ENCODE measurements at regions not wholly inside any gene's neighbourhood (a gene's known extent, or its start where the extent isn't known, plus 50 kb on each side); places are given as distances from the start of the nearest gene placed in this dataset.

DNA sequence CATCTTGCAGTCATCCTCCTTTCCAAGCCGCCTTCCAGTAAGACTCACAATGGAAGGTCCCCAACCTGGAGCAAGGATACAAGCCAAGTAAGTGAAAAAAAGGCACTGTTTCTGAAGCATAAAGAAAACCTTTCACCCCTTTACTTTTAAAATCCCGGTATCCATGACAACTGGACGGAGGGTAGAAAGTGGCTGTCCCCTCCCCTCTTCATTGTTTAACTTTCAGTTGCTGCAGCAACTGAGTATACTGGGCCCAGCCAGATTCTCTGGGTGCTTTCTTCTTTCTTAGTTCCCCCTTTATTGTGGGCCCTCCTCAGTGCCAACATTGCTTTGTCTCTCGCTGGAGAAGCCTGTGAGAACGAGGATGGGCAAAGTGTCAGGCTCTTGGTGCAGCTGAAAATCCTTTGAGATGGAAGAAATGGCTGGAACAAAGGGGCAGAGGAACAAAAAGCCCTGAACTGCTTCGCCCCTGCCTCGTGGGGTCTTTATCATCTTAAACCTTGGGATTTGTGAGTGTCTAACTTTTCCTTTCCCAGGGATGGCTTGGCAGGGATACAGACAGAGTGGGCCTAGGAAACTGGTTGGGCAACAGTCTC lies 224.0 kb upstream of the RGMA start:
- Histone ChIP-seq H2BK15ac (ENCODE audit: low read depth, low read length) (no peak overlapping the region), H3K4me3 (ENCODE audit: insufficient read depth, low read depth, low read length) (no peak overlapping the region), H4K8ac (ENCODE audit: low read depth in 2 of 2, low read length in 2 of 2) (no peak overlapping the region), H3K27me3 (ENCODE audit: control insufficient read depth, insufficient read depth, low read length) (no peaks in the 10 kb centered on the region), H3K9me3 (ENCODE audit: control insufficient read depth, insufficient read depth, low read length) (peaks cover 29% of the 10 kb centered on the region), H2AK9ac (replicated peaks; ENCODE audit: low read depth, low read length, poor library complexity) (no peak overlapping the region), H2AFZ (replicated peaks; ENCODE audit: low read length, poor library complexity) (no peak overlapping the region), H2AK5ac (ENCODE audit: low read depth, low read length) (no peak overlapping the region), H3K18ac (ENCODE audit: low read depth, low read length) (no peak overlapping the region), H3K36me3 (ENCODE audit: control insufficient read depth, insufficient read depth, low read length) (no peaks in the 10 kb centered on the region), H4K91ac (ENCODE audit: insufficient read depth, low read depth, low read length) (no peak overlapping the region), H4K5ac (ENCODE audit: low read depth, low read length) (no peak overlapping the region), H3K9me1 (ENCODE audit: insufficient read depth, low read length) (no peaks in the 10 kb centered on the region), H2BK120ac (ENCODE audit: low read depth, low read length) (no peak overlapping the region), H2BK5ac (ENCODE audit: low read depth, low read length, poor library complexity, severe bottlenecking) (no peak overlapping the region), H3K27ac (ENCODE audit: insufficient read depth, low read length) (no peak overlapping the region), H3K4ac (ENCODE audit: low read depth, low read length) (no peak overlapping the region), H3K4me1 (ENCODE audit: control insufficient read depth, insufficient read depth, low read length) (no peaks in the 10 kb centered on the region), H3K14ac (replicated peaks; ENCODE audit: low read depth, low read length) (no peak overlapping the region), H3K23ac (ENCODE audit: low read depth, low read length) (no peak overlapping the region), H4K20me1 (ENCODE audit: insufficient read depth, low read length) (no peaks in the 10 kb centered on the region), H3K56ac (ENCODE audit: extremely low read depth, insufficient read depth, low read length) (no peak overlapping the region), H3K79me1 (ENCODE audit: low read depth in 1 of 2, low read length in 2 of 2) (no peaks in the 10 kb centered on the region), H2BK20ac (ENCODE audit: low read depth, low read length) (no peak overlapping the region), H3K4me2 (ENCODE audit: low read depth, low read length) (no peak overlapping the region), H3K9ac (ENCODE audit: low read depth, low read length) (no peak overlapping the region)
- ATAC-seq (ENCODE audit: low read depth) (no peak), DNase-seq (no peak)
- 30% methylated on average over 2 of the region's 7 CpGs; no CpG with 5 or more reads in 1 of the 2 experiments for WGBS, 2 experiments (ENCODE audit: extremely low coverage in 2 of 2, insufficient read length in 1 of 2)
- dilution Hi-C loops (cut with HindIII; ENCODE audit: low sequenced_read_pairs, unreplicated experiment): no loop called here
- CTCF ChIA-PET: no interaction called here
- in situ Hi-C loops (cut with MboI; ENCODE audit: low sequenced_read_pairs): no loop called here
- BruUV-seq (replicated peaks): no TSS peak
- TF ChIP-seq RCOR1 (IDR thresholded peaks at IDR 0.05; ENCODE audit: insufficient replicate concordance, low read length): no peak
- TF ChIP-seq BHLHE40 (IDR thresholded peaks at IDR 0.05; ENCODE audit: low read depth, low read length): no peak
- no peak for TF ChIP-seq RFX5 (IDR thresholded peaks at IDR 0.05; ENCODE audit: low read depth, low read length)
- TF ChIP-seq CEBPB (IDR thresholded peaks at IDR 0.05; ENCODE audit: low read depth, low read length): no peak
- TF ChIP-seq MAFK (IDR thresholded peaks at IDR 0.05; ENCODE audit: low read depth, low read length): no peak
- TF ChIP-seq, protein P1, sequence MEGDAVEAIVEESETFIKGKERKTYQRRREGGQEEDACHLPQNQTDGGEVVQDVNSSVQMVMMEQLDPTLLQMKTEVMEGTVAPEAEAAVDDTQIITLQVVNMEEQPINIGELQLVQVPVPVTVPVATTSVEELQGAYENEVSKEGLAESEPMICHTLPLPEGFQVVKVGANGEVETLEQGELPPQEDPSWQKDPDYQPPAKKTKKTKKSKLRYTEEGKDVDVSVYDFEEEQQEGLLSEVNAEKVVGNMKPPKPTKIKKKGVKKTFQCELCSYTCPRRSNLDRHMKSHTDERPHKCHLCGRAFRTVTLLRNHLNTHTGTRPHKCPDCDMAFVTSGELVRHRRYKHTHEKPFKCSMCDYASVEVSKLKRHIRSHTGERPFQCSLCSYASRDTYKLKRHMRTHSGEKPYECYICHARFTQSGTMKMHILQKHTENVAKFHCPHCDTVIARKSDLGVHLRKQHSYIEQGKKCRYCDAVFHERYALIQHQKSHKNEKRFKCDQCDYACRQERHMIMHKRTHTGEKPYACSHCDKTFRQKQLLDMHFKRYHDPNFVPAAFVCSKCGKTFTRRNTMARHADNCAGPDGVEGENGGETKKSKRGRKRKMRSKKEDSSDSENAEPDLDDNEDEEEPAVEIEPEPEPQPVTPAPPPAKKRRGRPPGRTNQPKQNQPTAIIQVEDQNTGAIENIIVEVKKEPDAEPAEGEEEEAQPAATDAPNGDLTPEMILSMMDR (conservative IDR thresholded peaks at IDR 0.05; ENCODE audit: low read depth, low read length): no peak
- TF ChIP-seq POLR2A (IDR thresholded peaks at IDR 0.05; ENCODE audit: low read depth, low read length): no peak
- TF ChIP-seq, protein P2, sequence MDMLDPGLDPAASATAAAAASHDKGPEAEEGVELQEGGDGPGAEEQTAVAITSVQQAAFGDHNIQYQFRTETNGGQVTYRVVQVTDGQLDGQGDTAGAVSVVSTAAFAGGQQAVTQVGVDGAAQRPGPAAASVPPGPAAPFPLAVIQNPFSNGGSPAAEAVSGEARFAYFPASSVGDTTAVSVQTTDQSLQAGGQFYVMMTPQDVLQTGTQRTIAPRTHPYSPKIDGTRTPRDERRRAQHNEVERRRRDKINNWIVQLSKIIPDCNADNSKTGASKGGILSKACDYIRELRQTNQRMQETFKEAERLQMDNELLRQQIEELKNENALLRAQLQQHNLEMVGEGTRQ (IDR thresholded peaks at IDR 0.05; ENCODE audit: low read depth, low read length): no peak
- no peak for TF ChIP-seq RAD21 (IDR thresholded peaks at IDR 0.05; ENCODE audit: low read length)
- no peak for TF ChIP-seq CHD1 (IDR thresholded peaks at IDR 0.05; ENCODE audit: low read depth, low read length)
- no peak for TF ChIP-seq MAZ (IDR thresholded peaks at IDR 0.05; ENCODE audit: borderline replicate concordance, low read depth, low read length)
- no peak for TF ChIP-seq SMC3 (IDR thresholded peaks at IDR 0.05; ENCODE audit: low read depth, low read length)
- intact Hi-C loops (cut with micrococcal nuclease): no loop called here
- POLR2A ChIA-PET (ENCODE audit: unreplicated experiment): no interaction called here
